Activated CD4-positive, alpha-beta T cell treated with anti-CD3 and anti-CD28 coated beads for 36 hours (primary cell): ENCODE measurements at regions not wholly inside any gene's neighbourhood (a gene's known extent, or its start where the extent isn't known, plus 50 kb on each side); places are given as distances from the start of the nearest gene placed in this dataset.

Experiments
- ATAC-seq: fragments of 200-7000 bp; cut with Tn5 transposase; one replicate; pipeline ENCODE4 v1.10.0; 2021; ENCODE audit warnings: mild to moderate bottlenecking, moderate library complexity
- CTCF ChIA-PET: fragments of 350-600 bp; sonication (Branson Sonifier 250); formaldehyde crosslinking; loops from one replicate; lab custom pipeline; 2021; ENCODE audit warnings: antibody characterized with exemption; lab: Charles Lee
- POLR2A ChIA-PET: fragments of 350-600 bp; sonication (Branson Sonifier 250); formaldehyde crosslinking; loops from one replicate; lab custom pipeline; 2021; ENCODE audit warnings: antibody characterized with exemption, inconsistent platforms; lab: Charles Lee
- DNase-seq: peaks from one replicate; pipeline ENCODE4 v3.0.0-alpha.2; 2020
- H3K27ac Mint-ChIP-seq: one replicate; pipeline ENCODE4 v1.8.0; 2021; ENCODE audit warnings: mixed read lengths
- H3K27me3 Mint-ChIP-seq: one replicate; pipeline ENCODE4 v1.8.0; 2021; ENCODE audit warnings: mixed read lengths
- H3K36me3 Mint-ChIP-seq: one replicate; pipeline ENCODE4 v1.8.0; 2021; ENCODE audit warnings: low read depth, mixed read lengths
- H3K4me1 Mint-ChIP-seq: one replicate; pipeline ENCODE4 v1.8.0; 2021; ENCODE audit warnings: mixed read lengths
- H3K4me3 Mint-ChIP-seq: one replicate; pipeline ENCODE4 v1.8.0; 2021; ENCODE audit warnings: mild to moderate bottlenecking, moderate library complexity, mixed read lengths
- H3K9me3 Mint-ChIP-seq: one replicate; pipeline ENCODE4 v1.8.0; 2021; ENCODE audit warnings: low read depth, mixed read lengths
- intact Hi-C, 2 experiments: fragments of 100-400 bp; cut with DNase I in 1 of 2; cut with micrococcal nuclease in 1 of 2; formaldehyde crosslinking; loops; one replicate each; pipeline versions ENCODE4 v1.14.2 to v1.15.1; 2022 to 2024; cut with DNase I, micrococcal nuclease

DNA sequence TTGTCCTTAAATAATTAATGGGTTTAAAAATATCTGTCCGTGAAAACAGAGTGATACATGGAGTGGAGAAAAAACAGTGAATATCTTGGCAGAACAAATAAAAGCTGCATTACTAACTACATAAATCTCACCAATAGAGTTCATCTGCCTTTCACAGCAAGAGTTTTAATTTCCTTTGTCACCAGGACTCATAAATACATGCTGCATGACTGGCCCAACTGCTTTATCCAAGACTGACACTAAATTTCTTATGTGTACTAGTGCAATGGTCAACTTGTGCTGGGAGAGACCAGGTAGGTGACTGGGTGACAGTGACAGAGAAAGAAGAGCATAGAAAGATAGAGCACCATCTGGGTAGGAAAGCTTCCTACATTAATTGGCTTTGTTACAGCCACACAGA, 402.8 kb downstream of the RAD51AP2 start:
- ATAC-seq (no peak), DNase-seq (no peak)
- Mint-ChIP-seq H3K27me3 (no peaks in the 10 kb centered on the region), H3K9me3 (no peaks in the 10 kb centered on the region), H3K4me1 (no peaks in the 10 kb centered on the region), H3K4me3 (no peak overlapping the region), H3K36me3 (no peaks in the 10 kb centered on the region), H3K27ac (no peak overlapping the region)
- intact Hi-C loops = no loop called here
- CTCF ChIA-PET = no interaction called here
- POLR2A ChIA-PET = no interaction called here

DNA sequence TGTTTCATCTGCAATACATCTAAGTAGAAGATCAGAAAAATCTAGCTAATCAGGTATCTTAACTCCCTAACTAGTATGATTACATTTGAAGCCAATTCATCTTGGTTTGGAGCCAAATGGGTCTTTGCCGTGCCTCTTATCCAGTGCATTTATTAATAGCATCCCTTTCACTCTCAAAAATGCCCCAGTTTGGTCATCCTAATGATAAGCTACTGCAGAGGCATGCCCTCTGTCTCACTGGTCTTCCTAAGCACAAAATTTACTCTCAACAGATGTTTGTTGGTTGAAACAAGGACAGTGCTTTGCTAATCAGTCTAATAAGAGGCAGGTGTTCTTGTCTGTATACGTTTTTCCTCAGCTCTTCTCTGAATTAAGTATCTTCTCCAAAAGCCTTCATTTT, 403.2 kb downstream of the RAD51AP2 start:
- Mint-ChIP-seq H3K4me3 (no peak overlapping the region), H3K9me3 (no peaks in the 10 kb centered on the region), H3K36me3 (no peaks in the 10 kb centered on the region), H3K4me1 (no peaks in the 10 kb centered on the region), H3K27ac (no peak overlapping the region), H3K27me3 (no peaks in the 10 kb centered on the region)
- no peak for DNase-seq
- no peak for ATAC-seq
- POLR2A ChIA-PET = no interaction called here
- CTCF ChIA-PET = no interaction called here
- intact Hi-C loops = no loop called here

DNA sequence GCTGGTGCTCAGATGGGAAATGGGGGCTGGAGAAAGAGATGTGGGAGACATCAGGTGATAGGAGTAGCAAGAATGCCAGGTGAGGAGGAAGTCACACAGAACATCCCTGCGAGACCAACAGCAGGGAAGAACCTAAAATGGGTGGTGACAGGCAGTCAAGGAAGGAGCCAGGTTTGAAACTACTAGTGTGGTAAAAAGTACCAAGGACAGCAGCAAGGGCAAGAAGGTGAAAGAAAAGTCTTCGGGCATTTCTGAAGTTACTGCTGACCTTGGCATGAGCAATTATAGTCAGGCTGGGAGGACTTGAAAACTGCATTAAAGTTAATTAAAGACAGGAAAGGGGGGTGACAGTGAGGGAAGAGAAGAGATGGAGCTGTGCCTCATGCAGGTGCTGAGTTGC, 410.4 kb downstream of the RAD51AP2 start:
- Mint-ChIP-seq H3K4me3 (no peak overlapping the region), H3K27me3 (no peaks in the 10 kb centered on the region), H3K4me1 (no peaks in the 10 kb centered on the region)

GRCh38 chr2:17107151-17107550, 411.1 kb downstream of the RAD51AP2 start:
- H3K36me3 Mint-ChIP-seq = no peaks in the 10 kb centered on the region
- H3K4me3 Mint-ChIP-seq = no peak overlapping the region
- CTCF ChIA-PET = no interaction called here
- intact Hi-C loops = no loop called here
- no peaks in the 10 kb centered on the region for H3K4me1 Mint-ChIP-seq
- no peak for DNase-seq
- POLR2A ChIA-PET = no interaction called here
- H3K27ac Mint-ChIP-seq = no peak overlapping the region
- no peaks in the 10 kb centered on the region for H3K27me3 Mint-ChIP-seq
- no peaks in the 10 kb centered on the region for H3K9me3 Mint-ChIP-seq
- no peak for ATAC-seq

More for the DNA sequence above, 410.4 kb downstream of the RAD51AP2 start:
- ChIA-PET CTCF (no interaction called here), POLR2A (no interaction called here)
- intact Hi-C loops = no loop called here
- Mint-ChIP-seq H3K9me3 (no peaks in the 10 kb centered on the region), H3K36me3 (no peaks in the 10 kb centered on the region), H3K27ac (no peak overlapping the region)
- DNase-seq (no peak), ATAC-seq (no peak)

GRCh38 chr2:17106418-17106817, 411.8 kb downstream of the RAD51AP2 start:
- ATAC-seq (no peak), DNase-seq (no peak)
- POLR2A ChIA-PET = interaction anchor here (0.5 kb wide), 1 partner anchor 97 kb away, joined by 5 read pairs; no protein-coding TSS in a partner anchor
- Mint-ChIP-seq H3K4me1 (no peaks in the 10 kb centered on the region), H3K9me3 (no peaks in the 10 kb centered on the region), H3K36me3 (no peaks in the 10 kb centered on the region), H3K4me3 (no peak overlapping the region), H3K27me3 (no peaks in the 10 kb centered on the region), H3K27ac (no peak overlapping the region)
- intact Hi-C loops = no loop called here
- CTCF ChIA-PET = no interaction called here

DNA sequence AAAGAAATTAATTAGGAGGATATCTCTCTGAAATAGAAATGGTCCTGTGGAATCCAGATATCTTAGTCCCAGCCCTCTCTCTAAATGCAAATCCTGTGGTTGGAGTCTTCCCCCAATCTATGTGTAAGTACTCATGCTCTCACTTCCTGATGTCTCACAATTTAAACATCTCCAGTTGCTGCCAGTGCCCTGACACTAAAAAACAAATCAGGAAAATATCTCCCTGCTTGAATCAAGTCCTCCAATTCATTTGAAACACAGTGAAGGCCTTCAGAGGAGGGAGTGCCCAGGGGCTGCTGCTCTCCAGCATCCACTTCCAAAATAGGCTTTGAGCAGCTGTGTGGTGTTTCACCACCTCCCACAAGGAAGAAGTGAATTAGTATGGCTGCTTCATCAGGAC, 413.8 kb downstream of the RAD51AP2 start:
- intact Hi-C loops = no loop called here
- ATAC-seq (no peak), DNase-seq (no peak)
- no peak overlapping the region for H3K27ac Mint-ChIP-seq
- H3K4me3 Mint-ChIP-seq = no peak overlapping the region
- no peaks in the 10 kb centered on the region for H3K9me3 Mint-ChIP-seq
- ChIA-PET CTCF (interaction anchor here (0.6 kb wide), 1 partner anchor 181 kb away, joined by 3 read pairs; no protein-coding TSS in a partner anchor), POLR2A (no interaction called here)
- no peaks in the 10 kb centered on the region for H3K4me1 Mint-ChIP-seq
- no peaks in the 10 kb centered on the region for H3K27me3 Mint-ChIP-seq
- H3K36me3 Mint-ChIP-seq = no peaks in the 10 kb centered on the region

- intact Hi-C loops = no loop called here
- no peak for ATAC-seq
- no peak overlapping the region for H3K27ac Mint-ChIP-seq
- no peak overlapping the region for H3K4me3 Mint-ChIP-seq
- CTCF ChIA-PET = no interaction called here
- peaks cover 2% of the 10 kb centered on the region for H3K9me3 Mint-ChIP-seq
- no peaks in the 10 kb centered on the region for H3K36me3 Mint-ChIP-seq
- POLR2A ChIA-PET = no interaction called here
- H3K4me1 Mint-ChIP-seq = no peaks in the 10 kb centered on the region
- no peaks in the 10 kb centered on the region for H3K27me3 Mint-ChIP-seq
- DNase-seq = no peak
Measured at GRCh38 chr2:17101596-17101995, 416.6 kb downstream of the RAD51AP2 start.

- POLR2A ChIA-PET = no interaction called here
- no peak overlapping the region for H3K27ac Mint-ChIP-seq
- H3K36me3 Mint-ChIP-seq = no peaks in the 10 kb centered on the region
- CTCF ChIA-PET = no interaction called here
- H3K9me3 Mint-ChIP-seq = peaks cover 2% of the 10 kb centered on the region
- H3K4me1 Mint-ChIP-seq = no peaks in the 10 kb centered on the region
- ATAC-seq (no peak), DNase-seq (no peak)
- no peak overlapping the region for H3K4me3 Mint-ChIP-seq
- intact Hi-C loops = no loop called here
- H3K27me3 Mint-ChIP-seq = no peaks in the 10 kb centered on the region
Measured at GRCh38 chr2:17101091-17101490, 417.1 kb downstream of the RAD51AP2 start.

DNA sequence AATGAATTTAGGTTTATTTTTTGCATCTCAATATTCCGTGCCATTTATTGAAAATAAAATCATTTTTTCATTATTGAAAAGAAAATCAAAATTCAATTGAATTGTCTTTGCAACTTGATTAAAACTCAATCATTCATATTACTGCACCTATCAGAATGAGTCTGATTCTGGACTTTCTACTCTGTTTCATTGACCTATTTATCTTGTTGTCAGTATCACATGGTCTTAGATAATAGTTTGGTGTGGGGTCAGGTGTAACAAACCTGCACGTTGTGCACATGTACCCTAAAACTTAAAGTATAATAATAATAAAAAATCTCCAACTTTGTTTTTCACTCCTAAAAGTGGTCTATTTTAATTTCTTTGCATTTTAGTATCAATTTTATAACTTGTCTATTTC, 422.9 kb downstream of the RAD51AP2 start:
- no peaks in the 10 kb centered on the region for H3K27me3 Mint-ChIP-seq
- H3K9me3 Mint-ChIP-seq = peaks cover 2% of the 10 kb centered on the region
- H3K4me1 Mint-ChIP-seq = no peaks in the 10 kb centered on the region
- no peak for DNase-seq
- CTCF ChIA-PET = no interaction called here
- POLR2A ChIA-PET = no interaction called here
- intact Hi-C loops = no loop called here
- ATAC-seq = no peak
- H3K36me3 Mint-ChIP-seq = no peaks in the 10 kb centered on the region
- H3K27ac Mint-ChIP-seq = no peak overlapping the region
- no peak overlapping the region for H3K4me3 Mint-ChIP-seq

DNA sequence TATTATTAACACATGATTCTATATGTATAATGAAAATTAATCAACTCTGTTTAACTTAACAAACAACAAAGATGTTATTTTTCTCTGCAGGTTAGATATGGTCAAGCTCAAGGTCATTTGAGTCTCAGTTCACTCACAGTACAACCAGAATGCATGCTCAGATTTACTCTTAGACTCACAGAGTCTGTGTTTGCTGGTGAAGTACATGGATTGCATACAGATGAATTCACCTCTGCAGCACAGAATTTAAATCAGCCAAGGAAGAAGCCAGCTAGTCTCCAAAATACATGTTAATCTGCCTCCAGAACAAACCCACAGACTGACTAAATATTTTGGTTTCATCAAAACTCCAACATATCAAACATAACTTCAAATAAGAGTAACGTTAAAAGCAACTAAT, 424.5 kb downstream of the RAD51AP2 start:
- Mint-ChIP-seq H3K4me3 (no peak overlapping the region), H3K4me1 (no peaks in the 10 kb centered on the region), H3K36me3 (no peaks in the 10 kb centered on the region), H3K27me3 (no peaks in the 10 kb centered on the region), H3K9me3 (no peaks in the 10 kb centered on the region), H3K27ac (no peak overlapping the region)
- DNase-seq = no peak
- no peak for ATAC-seq
- intact Hi-C loops = no loop called here
- ChIA-PET POLR2A (no interaction called here), CTCF (interaction anchor here (0.5 kb wide), 1 partner anchor 131 kb away, joined by 4 read pairs; no protein-coding TSS in a partner anchor)

DNA sequence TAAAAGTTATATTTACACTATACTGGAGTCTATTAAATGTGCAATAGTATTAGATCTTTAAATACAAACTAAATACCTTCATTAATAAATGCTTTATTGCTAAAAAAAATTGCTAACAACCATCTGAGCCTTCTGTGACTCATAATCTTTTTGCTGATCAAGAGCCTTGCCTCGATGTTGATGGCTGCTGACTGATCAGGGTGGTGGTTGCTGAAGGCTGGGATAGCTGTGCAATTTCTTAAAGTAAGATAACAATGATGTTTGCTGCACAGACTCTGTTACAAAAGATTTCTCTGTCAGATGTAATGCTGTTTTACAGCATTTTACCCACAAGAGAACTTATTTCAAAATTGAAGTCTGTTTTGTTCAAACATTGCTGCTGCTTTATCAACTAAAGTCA, 421.4 kb upstream of the CYRIA start:
- POLR2A ChIA-PET = no interaction called here
- CTCF ChIA-PET = no interaction called here
- no peak overlapping the region for H3K27ac Mint-ChIP-seq
- ATAC-seq (no peak), DNase-seq (no peak)
- no peaks in the 10 kb centered on the region for H3K9me3 Mint-ChIP-seq
- no peaks in the 10 kb centered on the region for H3K4me1 Mint-ChIP-seq
- no peaks in the 10 kb centered on the region for H3K36me3 Mint-ChIP-seq
- intact Hi-C loops = no loop called here
- H3K4me3 Mint-ChIP-seq = no peak overlapping the region
- no peaks in the 10 kb centered on the region for H3K27me3 Mint-ChIP-seq

DNA sequence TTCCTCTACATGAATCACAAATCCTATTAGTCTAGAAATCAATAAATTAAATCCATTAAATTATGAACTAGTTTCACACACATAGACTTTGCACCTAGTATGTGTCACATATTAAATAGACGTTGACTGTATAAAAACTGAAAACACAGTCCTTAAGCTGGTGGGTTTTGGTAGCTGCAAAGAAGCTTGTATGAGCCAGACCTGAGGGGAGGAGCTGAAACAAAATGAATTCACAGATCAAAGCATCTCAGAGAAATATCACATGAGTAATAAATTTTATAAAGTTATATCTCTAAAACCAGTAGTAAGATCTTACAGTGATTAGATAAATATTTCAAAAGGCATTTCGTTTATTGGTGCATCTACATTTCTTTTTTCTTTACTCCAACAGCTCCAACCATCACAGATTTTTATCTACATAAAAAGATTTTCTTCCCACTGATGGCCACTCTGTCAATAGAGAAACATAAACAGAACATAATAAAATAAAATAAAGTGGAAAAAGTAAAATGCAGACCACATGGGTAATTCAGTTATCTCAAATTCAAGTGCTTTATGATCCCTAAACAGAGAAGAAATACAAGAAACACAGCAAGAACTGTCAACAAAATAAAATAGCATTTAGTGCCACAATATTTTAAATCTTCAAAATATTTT, 420.0 kb upstream of the CYRIA start:
- ATAC-seq (no peak), DNase-seq (no peak)
- POLR2A ChIA-PET = no interaction called here
- Mint-ChIP-seq H3K4me1 (no peaks in the 10 kb centered on the region), H3K36me3 (no peaks in the 10 kb centered on the region), H3K27me3 (no peaks in the 10 kb centered on the region), H3K9me3 (no peaks in the 10 kb centered on the region), H3K27ac (no peak overlapping the region), H3K4me3 (no peak overlapping the region)
- intact Hi-C loops = no loop called here
- CTCF ChIA-PET = no interaction called here
